ENCODE measurements at regions not wholly inside any gene's neighbourhood (a gene's known extent, or its start where the extent isn't known, plus 50 kb on each side); places are given as distances from the start of the nearest gene placed in this dataset.

DNA sequence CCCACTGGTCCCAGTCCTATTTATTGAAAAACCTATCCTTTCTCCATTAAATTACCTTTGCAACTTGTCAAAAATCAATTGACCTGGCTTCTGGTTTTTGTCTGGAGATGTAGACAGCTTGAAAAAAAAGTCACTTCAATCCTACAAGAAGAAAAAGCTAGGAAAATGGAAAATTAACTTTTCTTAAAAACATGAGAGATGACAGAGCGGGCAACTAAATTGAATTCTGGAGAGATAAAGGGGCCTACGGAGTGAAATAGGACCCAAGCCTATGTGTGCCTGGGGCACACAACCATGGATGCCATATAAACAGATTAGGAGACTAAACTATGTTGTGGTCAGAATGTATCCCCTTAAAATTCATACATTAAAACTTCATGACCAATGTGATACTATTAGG is 363.3 kb upstream of the SLCO3A1 start:
- Histone ChIP-seq H3K27me3 (ENCODE audit: low read depth, low read length) (no peaks in the 10 kb centered on the region; the same call in 1 of the 2 replicates), H3K36me3 (replicated peaks; ENCODE audit: low read depth, low read length) (no peaks in the 10 kb centered on the region), H3K9me3 (ENCODE audit: insufficient read depth, low read length) (no peaks in the 10 kb centered on the region), H3K4me2 (ENCODE audit: low read length) (no peak overlapping the region), H2AFZ (ENCODE audit: low read depth, low read length) (no peak overlapping the region), H3K4me3 (ENCODE audit: low read length) (no peak overlapping the region), H4K20me1 (ENCODE audit: insufficient read depth, low read length) (no peaks in the 10 kb centered on the region), H3K27ac (ENCODE audit: low read length) (no peak overlapping the region), H3K9ac (ENCODE audit: low read length) (no peak overlapping the region), H3K4me1 (ENCODE audit: low read length) (no peaks in the 10 kb centered on the region), H3K79me2 (ENCODE audit: low read length) (no peaks in the 10 kb centered on the region)
- TF ChIP-seq, protein P1, sequence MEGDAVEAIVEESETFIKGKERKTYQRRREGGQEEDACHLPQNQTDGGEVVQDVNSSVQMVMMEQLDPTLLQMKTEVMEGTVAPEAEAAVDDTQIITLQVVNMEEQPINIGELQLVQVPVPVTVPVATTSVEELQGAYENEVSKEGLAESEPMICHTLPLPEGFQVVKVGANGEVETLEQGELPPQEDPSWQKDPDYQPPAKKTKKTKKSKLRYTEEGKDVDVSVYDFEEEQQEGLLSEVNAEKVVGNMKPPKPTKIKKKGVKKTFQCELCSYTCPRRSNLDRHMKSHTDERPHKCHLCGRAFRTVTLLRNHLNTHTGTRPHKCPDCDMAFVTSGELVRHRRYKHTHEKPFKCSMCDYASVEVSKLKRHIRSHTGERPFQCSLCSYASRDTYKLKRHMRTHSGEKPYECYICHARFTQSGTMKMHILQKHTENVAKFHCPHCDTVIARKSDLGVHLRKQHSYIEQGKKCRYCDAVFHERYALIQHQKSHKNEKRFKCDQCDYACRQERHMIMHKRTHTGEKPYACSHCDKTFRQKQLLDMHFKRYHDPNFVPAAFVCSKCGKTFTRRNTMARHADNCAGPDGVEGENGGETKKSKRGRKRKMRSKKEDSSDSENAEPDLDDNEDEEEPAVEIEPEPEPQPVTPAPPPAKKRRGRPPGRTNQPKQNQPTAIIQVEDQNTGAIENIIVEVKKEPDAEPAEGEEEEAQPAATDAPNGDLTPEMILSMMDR (IDR thresholded peaks at IDR 0.05; ENCODE audit: low read depth, low read length): no peak
- no peak for TF ChIP-seq EZH2phosphoT487 (IDR thresholded peaks at IDR 0.05; ENCODE audit: low read depth)

DNA sequence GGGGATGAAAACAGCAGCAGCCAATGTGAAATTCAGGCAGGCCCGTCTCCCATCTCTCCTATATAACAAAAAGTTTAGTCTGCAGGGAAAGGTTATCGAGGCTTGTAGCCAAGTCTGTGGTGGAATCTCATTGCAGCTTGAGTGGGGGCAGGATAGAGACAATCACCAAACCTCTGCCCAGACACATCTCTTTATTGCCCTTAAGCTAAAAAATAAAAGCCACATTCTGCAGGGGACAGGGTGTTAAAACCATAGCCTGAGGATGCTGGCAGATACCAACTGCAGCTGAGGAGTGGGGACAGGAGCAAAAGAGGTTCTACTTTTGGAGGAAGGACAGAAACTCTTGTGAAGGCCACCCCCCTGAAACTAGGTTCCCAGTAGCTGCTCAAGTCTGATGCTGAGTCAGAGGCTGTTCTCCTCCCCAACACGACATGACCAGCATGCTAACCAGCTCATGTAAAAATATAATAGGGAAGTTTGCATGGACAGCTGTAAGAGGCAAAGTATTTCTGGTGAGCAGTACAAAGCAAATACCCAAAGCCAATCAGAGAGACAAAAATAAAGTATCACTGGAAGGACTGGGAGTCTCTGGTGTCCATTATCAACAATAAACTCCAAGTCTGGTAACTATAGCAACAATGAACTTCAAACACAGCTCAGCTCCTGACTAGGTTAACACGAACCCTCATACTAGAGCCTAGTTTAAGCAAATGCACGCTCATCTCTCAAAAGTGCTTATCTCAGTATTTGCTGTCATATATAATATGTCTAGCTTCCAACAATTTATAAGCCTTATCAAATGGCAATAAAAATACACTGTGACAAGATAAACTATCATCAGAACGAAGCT is 362.2 kb upstream of the SLCO3A1 start:
- H3K9me3 ChIP-seq (ENCODE audit: insufficient read depth, low read length): no peaks in the 10 kb centered on the region
- no peaks in the 10 kb centered on the region for H3K4me1 ChIP-seq (ENCODE audit: low read length)
- H3K27me3 ChIP-seq (ENCODE audit: low read depth, low read length): peaks cover 3% of the 10 kb centered on the region
- H3K36me3 ChIP-seq (replicated peaks; ENCODE audit: low read depth, low read length): no peaks in the 10 kb centered on the region
- H3K27ac ChIP-seq (ENCODE audit: low read length): no peak overlapping the region
- H3K79me2 ChIP-seq (ENCODE audit: low read length): no peaks in the 10 kb centered on the region
- no peak overlapping the region for H3K4me3 ChIP-seq (ENCODE audit: low read length)
- H4K20me1 ChIP-seq (ENCODE audit: insufficient read depth, low read length): no peaks in the 10 kb centered on the region
- H2AFZ ChIP-seq (ENCODE audit: low read depth, low read length): no peak overlapping the region
- no peak overlapping the region for H3K9ac ChIP-seq (ENCODE audit: low read length)
- H3K4me2 ChIP-seq (ENCODE audit: low read length): no peak overlapping the region
- no peak for TF ChIP-seq EZH2phosphoT487 (IDR thresholded peaks at IDR 0.05; ENCODE audit: low read depth)
- TF ChIP-seq, protein P1 (IDR thresholded peaks at IDR 0.05; ENCODE audit: low read depth, low read length): no peak

DNA sequence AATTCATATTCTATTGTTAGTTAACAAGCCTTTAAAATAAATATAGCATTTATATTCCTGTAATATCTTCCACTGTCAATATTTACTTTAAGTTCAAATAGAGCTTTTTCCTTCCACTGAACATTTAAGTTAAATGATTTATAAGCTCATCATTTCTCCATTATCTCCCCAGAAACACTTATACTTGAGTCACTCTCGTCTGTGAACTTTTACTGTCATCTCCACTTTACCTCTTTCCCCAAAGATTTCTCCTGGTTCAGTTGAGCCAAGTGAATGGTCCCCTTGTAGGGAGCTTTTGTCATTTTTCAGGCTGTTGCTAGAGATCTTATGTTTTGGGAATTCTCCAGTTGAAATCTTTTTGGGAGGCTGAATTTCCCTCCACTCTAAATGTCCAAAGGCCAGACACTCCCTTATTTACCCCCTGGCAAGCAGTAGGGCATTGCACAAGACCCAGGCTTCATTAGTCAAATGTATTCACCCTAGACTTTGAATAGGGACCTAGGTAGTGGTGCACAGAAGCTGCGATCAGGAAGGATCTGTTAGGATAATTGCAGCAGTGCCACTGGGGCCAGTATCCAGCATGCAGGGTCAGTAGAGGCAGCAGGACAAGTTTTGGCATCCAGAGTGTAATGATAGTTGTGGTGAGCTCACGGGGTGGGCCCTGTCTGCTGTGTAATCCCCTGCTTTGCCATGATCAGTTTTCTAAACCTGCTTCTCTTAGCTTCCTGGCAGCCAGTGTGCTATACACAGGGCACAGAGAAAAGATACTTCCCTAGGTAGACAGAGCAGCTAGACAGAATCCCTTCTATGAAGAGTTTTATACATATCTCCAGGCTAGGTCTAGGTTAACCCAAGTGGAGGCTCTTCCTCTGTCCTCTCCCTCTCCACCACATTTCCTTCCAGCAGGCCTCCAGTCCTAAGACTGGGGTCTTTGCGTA is 356.5 kb upstream of the SLCO3A1 start:
- Histone ChIP-seq H3K9ac (ENCODE audit: low read length) (no peak overlapping the region), H3K4me2 (ENCODE audit: low read length) (no peak overlapping the region), H3K27ac (ENCODE audit: low read length) (no peak overlapping the region), H4K20me1 (ENCODE audit: insufficient read depth, low read length) (no peaks in the 10 kb centered on the region), H3K27me3 (ENCODE audit: low read depth, low read length) (peaks cover 7% of the 10 kb centered on the region), H3K79me2 (ENCODE audit: low read length) (no peaks in the 10 kb centered on the region), H2AFZ (ENCODE audit: low read depth, low read length) (no peak overlapping the region), H3K4me1 (ENCODE audit: low read length) (no peaks in the 10 kb centered on the region), H3K9me3 (ENCODE audit: insufficient read depth, low read length) (no peaks in the 10 kb centered on the region), H3K4me3 (ENCODE audit: low read length) (no peak overlapping the region), H3K36me3 (replicated peaks; ENCODE audit: low read depth, low read length) (no peaks in the 10 kb centered on the region)
- TF ChIP-seq EZH2phosphoT487 (IDR thresholded peaks at IDR 0.05; ENCODE audit: low read depth): no peak
- TF ChIP-seq, protein P1 (IDR thresholded peaks at IDR 0.05; ENCODE audit: low read depth, low read length): no peak

All from OCI-LY3 (cell line).